GM12875 (cell line): ENCODE measurements at regions not wholly inside any gene's neighbourhood (a gene's known extent, or its start where the extent isn't known, plus 50 kb on each side); places are given as distances from the start of the nearest gene placed in this dataset.

Experiments used
- H3K4me3 ChIP-seq: one replicate; pipeline ENCODE4 v1.5.1; 2011; ENCODE audit warnings: low read depth, low read length, control low read depth
- CTCF ChIP-seq: IDR thresholded peaks from 2 replicates; pipeline ENCODE4 v1.5.1; 2011; ENCODE audit warnings: low read depth, mild to moderate bottlenecking, control low read depth, inconsistent platforms, low read length, moderate library complexity, borderline replicate concordance; ENCODE audit not compliant: insufficient read depth

- H3K4me3 ChIP-seq: no peak overlapping the region
- no peak for TF ChIP-seq CTCF
Measured at GRCh38 chr5:41621420-41621819, 111.0 kb upstream of the PLCXD3 start.

GRCh38 chr5:41617843-41618515 is 107.6 kb upstream of the PLCXD3 start:
- no peak overlapping the region for H3K4me3 ChIP-seq
- no peak for TF ChIP-seq CTCF

- no peak overlapping the region for H3K4me3 ChIP-seq
- TF ChIP-seq CTCF: no peak
Measured at GRCh38 chr5:41610386-41610785, 100.0 kb upstream of the PLCXD3 start.

- no peak overlapping the region for H3K4me3 ChIP-seq
- TF ChIP-seq CTCF: no peak
Measured at GRCh38 chr5:41600731-41601130, 90.3 kb upstream of the PLCXD3 start.

GRCh38 chr5:41598011-41598410 is 87.6 kb upstream of the PLCXD3 start:
- no peak overlapping the region for H3K4me3 ChIP-seq
- no peak for TF ChIP-seq CTCF

- H3K4me3 ChIP-seq: no peak overlapping the region
- TF ChIP-seq CTCF: no peak
Measured at GRCh38 chr5:41587668-41588067, 77.3 kb upstream of the PLCXD3 start.

GRCh38 chr5:41575110-41575779 is 64.8 kb upstream of the PLCXD3 start:
- no peak for TF ChIP-seq CTCF
- H3K4me3 ChIP-seq: no peak overlapping the region
